ENCODE measurements at regions not wholly inside any gene's neighbourhood (a gene's known extent, or its start where the extent isn't known, plus 50 kb on each side); places are given as distances from the start of the nearest gene placed in this dataset.

GRCh38 chr16:86382774-86383407 is 127.4 kb upstream of the FOXF1 start:
- H3K9me3 ChIP-seq (replicated peaks; ENCODE audit: control insufficient read depth, insufficient read depth, low read length): no peaks in the 10 kb centered on the region
- no peak for DNase-seq (ENCODE audit: low read depth, low spot score)
- intact Hi-C loops (cut with micrococcal nuclease) (loop anchor here (10.0 kb wide), 1 partner anchor 452 kb away; no protein-coding TSS in a partner anchor), dilution Hi-C loops (cut with MboI; ENCODE audit: extremely low pct_ligation_motif_present, low sequenced_read_pairs) (no loop called here)
- no peak overlapping the region for H3K4me3 ChIP-seq (replicated peaks in 1 of 3; ENCODE audit: insufficient read depth in 1 of 3, low read depth in 1 of 3, low read length in 3 of 3)
- H3K4me1 ChIP-seq (ENCODE audit: control insufficient read depth, extremely low read depth, insufficient read depth, low read length): peaks cover 18% of the 10 kb centered on the region
- ChIA-PET POLR2A (no interaction called here), CTCF (interaction anchor here (0.8 to 2.3 kb wide), 7 partner anchors 9 to 135 kb away, joined by 3 to 7 read pairs (median 3); no protein-coding TSS in a partner anchor)
- H3K36me3 ChIP-seq (ENCODE audit: control insufficient read depth in 2 of 2, extremely low read depth in 1 of 2, insufficient read depth in 2 of 2, low read length in 2 of 2): no peaks in the 10 kb centered on the region
- no peaks in the 10 kb centered on the region for H3K79me2 ChIP-seq (ENCODE audit: control insufficient read depth, insufficient read depth, low read length)
- H3K4me2 ChIP-seq (ENCODE audit: insufficient read depth, low read length): no peak overlapping the region
- no peak for FAIRE-seq
- no peaks in the 10 kb centered on the region for H3K9me1 ChIP-seq (replicated peaks; ENCODE audit: control insufficient read depth, extremely low read depth, insufficient read depth, low read length)
- H4K20me1 ChIP-seq (replicated peaks; ENCODE audit: control insufficient read depth, extremely low read depth, insufficient read depth, low read length): no peaks in the 10 kb centered on the region
- H3K27ac ChIP-seq (ENCODE audit: insufficient read depth, low read depth, low read length): no peak overlapping the region
- TF ChIP-seq GATA2 (IDR thresholded peaks at IDR 0.05; ENCODE audit: insufficient read depth, insufficient read length, low read depth, low read length): no peak
- no peaks in the 10 kb centered on the region for H3K27me3 ChIP-seq (ENCODE audit: control insufficient read depth in 2 of 2, insufficient read depth in 2 of 2, low read length in 2 of 2)
- no peak overlapping the region for H3K9ac ChIP-seq (replicated peaks; ENCODE audit: extremely low read depth, insufficient read depth, low read length)
- no peak overlapping the region for H2AFZ ChIP-seq (ENCODE audit: low read depth, low read length)
- no TSS peak for BruUV-seq (replicated peaks)

- FAIRE-seq: no peak
- POLR2A ChIA-PET: interaction anchor here (0.5 to 0.7 kb wide), 2 partner anchors 30 to 571 kb away, joined by 4 to 5 read pairs; no protein-coding TSS in a partner anchor
Observed at GRCh38 chr16:86383488-86384262, 126.7 kb upstream of the FOXF1 start.

More at GRCh38 chr16:86383488-86384262, 126.7 kb upstream of the FOXF1 start:
- H3K27me3 ChIP-seq (ENCODE audit: control insufficient read depth in 2 of 2, insufficient read depth in 2 of 2, low read length in 2 of 2): no peaks in the 10 kb centered on the region
- intact Hi-C loops (cut with micrococcal nuclease): loop anchor here (10.0 kb wide), 1 partner anchor 451 kb away; no protein-coding TSS in a partner anchor
- dilution Hi-C loops (cut with MboI; ENCODE audit: extremely low pct_ligation_motif_present, low sequenced_read_pairs): no loop called here
- no peak for TF ChIP-seq MAX (IDR thresholded peaks at IDR 0.05; ENCODE audit: insufficient read depth, insufficient read length)
- no peak for TF ChIP-seq FOS (IDR thresholded peaks at IDR 0.05; ENCODE audit: borderline replicate concordance, insufficient read depth, low read length)
- no peak for TF ChIP-seq POLR2A (IDR thresholded peaks at IDR 0.05; ENCODE audit: low read depth, low read length)
- TF ChIP-seq CTCF (IDR thresholded peaks at IDR 0.05; ENCODE audit: extremely low read depth in 1 of 2, insufficient read depth in 1 of 2, low read depth in 1 of 2, low read length in 2 of 2): no peak
- no peak for TF ChIP-seq EZH2 (IDR thresholded peaks at IDR 0.05; ENCODE audit: borderline replicate concordance, low read depth, low read length, severe bottlenecking)
- TF ChIP-seq JUN (IDR thresholded peaks at IDR 0.05; ENCODE audit: borderline replicate concordance, insufficient read depth, insufficient read length, low read depth): no peak
- TF ChIP-seq MYC (IDR thresholded peaks at IDR 0.05; ENCODE audit: low read depth, low read length): no peak
- TF ChIP-seq GATA2 (IDR thresholded peaks at IDR 0.05; ENCODE audit: insufficient read depth, insufficient read length, low read depth, low read length): no peak
- TF ChIP-seq POLR2AphosphoS5 (IDR thresholded peaks at IDR 0.05; ENCODE audit: insufficient read depth, low read depth, low read length): no peak
- H3K4me1 ChIP-seq (ENCODE audit: control insufficient read depth, extremely low read depth, insufficient read depth, low read length): peaks cover 26% of the 10 kb centered on the region
- H3K36me3 ChIP-seq (ENCODE audit: control insufficient read depth in 2 of 2, extremely low read depth in 1 of 2, insufficient read depth in 2 of 2, low read length in 2 of 2): no peaks in the 10 kb centered on the region
- BruUV-seq (replicated peaks): no TSS peak
- H3K27ac ChIP-seq (ENCODE audit: insufficient read depth, low read depth, low read length): no peak overlapping the region
- H2AFZ ChIP-seq (ENCODE audit: low read depth, low read length): peak overlapping the region; percentile 32
- no peak overlapping the region for H3K4me2 ChIP-seq (ENCODE audit: insufficient read depth, low read length)
- H3K79me2 ChIP-seq (ENCODE audit: control insufficient read depth, insufficient read depth, low read length): no peaks in the 10 kb centered on the region
- no peak for DNase-seq (ENCODE audit: low read depth, low spot score)
- no peaks in the 10 kb centered on the region for H3K9me1 ChIP-seq (replicated peaks; ENCODE audit: control insufficient read depth, extremely low read depth, insufficient read depth, low read length)
- no peaks in the 10 kb centered on the region for H3K9me3 ChIP-seq (replicated peaks; ENCODE audit: control insufficient read depth, insufficient read depth, low read length)
- H3K9ac ChIP-seq (replicated peaks; ENCODE audit: extremely low read depth, insufficient read depth, low read length): no peak overlapping the region
- CTCF ChIA-PET: interaction anchor here (0.7 to 2.3 kb wide), 9 partner anchors 9 to 395 kb away, joined by 3 to 7 read pairs (median 3); no protein-coding TSS in a partner anchor
- no peak overlapping the region for H3K4me3 ChIP-seq (replicated peaks in 1 of 3; ENCODE audit: insufficient read depth in 1 of 3, low read depth in 1 of 3, low read length in 3 of 3)
- no peaks in the 10 kb centered on the region for H4K20me1 ChIP-seq (replicated peaks; ENCODE audit: control insufficient read depth, extremely low read depth, insufficient read depth, low read length)

Data from endothelial cell of umbilical vein (primary cell).